ENCODE measurements at regions not wholly inside any gene's neighbourhood (a gene's known extent, or its start where the extent isn't known, plus 50 kb on each side); places are given as distances from the start of the nearest gene placed in this dataset.

GRCh38 chr12:60421741-60422140, 825.9 kb downstream of the SLC16A7 start:
- DNase-seq: no peak

GRCh38 chr12:60437297-60437696, 841.5 kb downstream of the SLC16A7 start:
- no peak overlapping the region for H3K27ac Mint-ChIP-seq
- ATAC-seq (no peak), DNase-seq (no peak)
- peaks cover 11% of the 10 kb centered on the region for H3K9me3 Mint-ChIP-seq
- no peaks in the 10 kb centered on the region for H3K36me3 Mint-ChIP-seq (ENCODE audit: low read depth)
- no peaks in the 10 kb centered on the region for H3K4me1 Mint-ChIP-seq
- no peak overlapping the region for H3K4me3 Mint-ChIP-seq
- no peaks in the 10 kb centered on the region for H3K27me3 Mint-ChIP-seq

More at GRCh38 chr12:60421741-60422140, 825.9 kb downstream of the SLC16A7 start:
- Mint-ChIP-seq H3K27ac (no peak overlapping the region), H3K36me3 (ENCODE audit: low read depth) (no peaks in the 10 kb centered on the region), H3K4me1 (no peaks in the 10 kb centered on the region), H3K27me3 (no peaks in the 10 kb centered on the region), H3K4me3 (no peak overlapping the region), H3K9me3 (peaks cover 10% of the 10 kb centered on the region)
- no peak for ATAC-seq

GRCh38 chr12:60441577-60441976, 845.7 kb downstream of the SLC16A7 start:
- ATAC-seq (no peak), DNase-seq (no peak)
- no peak overlapping the region for H3K27ac Mint-ChIP-seq
- H3K27me3 Mint-ChIP-seq: no peaks in the 10 kb centered on the region
- H3K9me3 Mint-ChIP-seq: peaks cover 23% of the 10 kb centered on the region
- no peak overlapping the region for H3K4me3 Mint-ChIP-seq
- H3K36me3 Mint-ChIP-seq (ENCODE audit: low read depth): no peaks in the 10 kb centered on the region
- no peaks in the 10 kb centered on the region for H3K4me1 Mint-ChIP-seq

GRCh38 chr12:60451457-60451856, 855.6 kb downstream of the SLC16A7 start:
- no peaks in the 10 kb centered on the region for H3K36me3 Mint-ChIP-seq (ENCODE audit: low read depth)

GRCh38 chr12:60465060-60465459, 869.2 kb downstream of the SLC16A7 start:
- DNase-seq: no peak
- Mint-ChIP-seq H3K9me3 (no peaks in the 10 kb centered on the region), H3K4me1 (no peaks in the 10 kb centered on the region), H3K4me3 (no peak overlapping the region), H3K27ac (no peak overlapping the region), H3K27me3 (no peaks in the 10 kb centered on the region), H3K36me3 (ENCODE audit: low read depth) (no peaks in the 10 kb centered on the region)
- ATAC-seq: no peak

More at GRCh38 chr12:60451457-60451856, 855.6 kb downstream of the SLC16A7 start:
- H3K4me3 Mint-ChIP-seq: no peak overlapping the region
- H3K27me3 Mint-ChIP-seq: no peaks in the 10 kb centered on the region
- no peak overlapping the region for H3K27ac Mint-ChIP-seq
- ATAC-seq (no peak), DNase-seq (no peak)
- H3K9me3 Mint-ChIP-seq: peaks cover 3% of the 10 kb centered on the region
- no peaks in the 10 kb centered on the region for H3K4me1 Mint-ChIP-seq

GRCh38 chr12:60468546-60468945, 872.7 kb downstream of the SLC16A7 start:
- H3K27ac Mint-ChIP-seq: no peak overlapping the region
- H3K4me1 Mint-ChIP-seq: no peaks in the 10 kb centered on the region

GRCh38 chr12:60475825-60476224, 880.0 kb downstream of the SLC16A7 start:
- Mint-ChIP-seq H3K27ac (no peak overlapping the region), H3K4me1 (no peaks in the 10 kb centered on the region), H3K4me3 (no peak overlapping the region), H3K27me3 (no peaks in the 10 kb centered on the region), H3K36me3 (ENCODE audit: low read depth) (no peaks in the 10 kb centered on the region), H3K9me3 (no peaks in the 10 kb centered on the region)
- ATAC-seq (no peak), DNase-seq (no peak)

More at GRCh38 chr12:60468546-60468945, 872.7 kb downstream of the SLC16A7 start:
- no peaks in the 10 kb centered on the region for H3K27me3 Mint-ChIP-seq
- H3K36me3 Mint-ChIP-seq (ENCODE audit: low read depth): no peaks in the 10 kb centered on the region
- DNase-seq: no peak
- no peak overlapping the region for H3K4me3 Mint-ChIP-seq
- ATAC-seq: no peak
- no peaks in the 10 kb centered on the region for H3K9me3 Mint-ChIP-seq

- ATAC-seq (no peak), DNase-seq (no peak)
- no peaks in the 10 kb centered on the region for H3K36me3 Mint-ChIP-seq (ENCODE audit: low read depth)
- no peak overlapping the region for H3K4me3 Mint-ChIP-seq
- no peak overlapping the region for H3K27ac Mint-ChIP-seq
- H3K27me3 Mint-ChIP-seq: no peaks in the 10 kb centered on the region
- H3K9me3 Mint-ChIP-seq: no peaks in the 10 kb centered on the region
- H3K4me1 Mint-ChIP-seq: no peaks in the 10 kb centered on the region
Measured at GRCh38 chr12:60487284-60487683, 891.5 kb downstream of the SLC16A7 start.

- ATAC-seq: no peak
Measured at GRCh38 chr12:60489071-60489470, 893.2 kb downstream of the SLC16A7 start.

GRCh38 chr12:60494244-60494643, 898.4 kb downstream of the SLC16A7 start:
- no peak for DNase-seq
- Mint-ChIP-seq H3K27me3 (no peaks in the 10 kb centered on the region), H3K4me3 (no peak overlapping the region), H3K4me1 (no peaks in the 10 kb centered on the region), H3K27ac (no peak overlapping the region), H3K36me3 (ENCODE audit: low read depth) (no peaks in the 10 kb centered on the region), H3K9me3 (peaks cover 6% of the 10 kb centered on the region)
- ATAC-seq: no peak

More at GRCh38 chr12:60489071-60489470, 893.2 kb downstream of the SLC16A7 start:
- Mint-ChIP-seq H3K4me3 (no peak overlapping the region), H3K36me3 (ENCODE audit: low read depth) (no peaks in the 10 kb centered on the region), H3K27ac (no peak overlapping the region), H3K27me3 (no peaks in the 10 kb centered on the region), H3K9me3 (no peaks in the 10 kb centered on the region), H3K4me1 (no peaks in the 10 kb centered on the region)
- no peak for DNase-seq

- DNase-seq: no peak
Measured at GRCh38 chr12:60498656-60499055, 902.8 kb downstream of the SLC16A7 start.

GRCh38 chr12:60501124-60501729, 905.4 kb downstream of the SLC16A7 start:
- no peak for ATAC-seq
- Mint-ChIP-seq H3K4me1 (no peaks in the 10 kb centered on the region), H3K4me3 (no peak overlapping the region), H3K36me3 (ENCODE audit: low read depth) (no peaks in the 10 kb centered on the region), H3K9me3 (peaks cover 10% of the 10 kb centered on the region), H3K27ac (no peak overlapping the region), H3K27me3 (no peaks in the 10 kb centered on the region)
- no peak for DNase-seq

More at GRCh38 chr12:60498656-60499055, 902.8 kb downstream of the SLC16A7 start:
- peaks cover 6% of the 10 kb centered on the region for H3K9me3 Mint-ChIP-seq
- ATAC-seq: no peak
- H3K36me3 Mint-ChIP-seq (ENCODE audit: low read depth): no peaks in the 10 kb centered on the region
- H3K27ac Mint-ChIP-seq: no peak overlapping the region
- H3K27me3 Mint-ChIP-seq: no peaks in the 10 kb centered on the region
- no peaks in the 10 kb centered on the region for H3K4me1 Mint-ChIP-seq
- H3K4me3 Mint-ChIP-seq: no peak overlapping the region

- no peak for DNase-seq
- Mint-ChIP-seq H3K4me1 (no peaks in the 10 kb centered on the region), H3K27ac (no peak overlapping the region), H3K27me3 (no peaks in the 10 kb centered on the region), H3K9me3 (peaks cover 3% of the 10 kb centered on the region), H3K36me3 (ENCODE audit: low read depth) (no peaks in the 10 kb centered on the region), H3K4me3 (no peak overlapping the region)
- ATAC-seq: no peak
Measured at GRCh38 chr12:60522684-60523400, 927.0 kb downstream of the SLC16A7 start.

- no peaks in the 10 kb centered on the region for H3K36me3 Mint-ChIP-seq (ENCODE audit: low read depth)
- H3K4me1 Mint-ChIP-seq: no peaks in the 10 kb centered on the region
- ATAC-seq (no peak), DNase-seq (no peak)
- no peak overlapping the region for H3K4me3 Mint-ChIP-seq
- peaks cover 7% of the 10 kb centered on the region for H3K9me3 Mint-ChIP-seq
- no peaks in the 10 kb centered on the region for H3K27me3 Mint-ChIP-seq
- H3K27ac Mint-ChIP-seq: no peak overlapping the region
Measured at GRCh38 chr12:60529261-60529660, 933.4 kb downstream of the SLC16A7 start.

GRCh38 chr12:60529723-60530122, 933.9 kb downstream of the SLC16A7 start:
- Mint-ChIP-seq H3K4me1 (no peaks in the 10 kb centered on the region), H3K4me3 (no peak overlapping the region), H3K36me3 (ENCODE audit: low read depth) (no peaks in the 10 kb centered on the region), H3K9me3 (peaks cover 7% of the 10 kb centered on the region), H3K27me3 (no peaks in the 10 kb centered on the region), H3K27ac (no peak overlapping the region)
- no peak for DNase-seq
- no peak for ATAC-seq
